ENCODE measurements at regions not wholly inside any gene's neighbourhood (a gene's known extent, or its start where the extent isn't known, plus 50 kb on each side); places are given as distances from the start of the nearest gene placed in this dataset.

DNA sequence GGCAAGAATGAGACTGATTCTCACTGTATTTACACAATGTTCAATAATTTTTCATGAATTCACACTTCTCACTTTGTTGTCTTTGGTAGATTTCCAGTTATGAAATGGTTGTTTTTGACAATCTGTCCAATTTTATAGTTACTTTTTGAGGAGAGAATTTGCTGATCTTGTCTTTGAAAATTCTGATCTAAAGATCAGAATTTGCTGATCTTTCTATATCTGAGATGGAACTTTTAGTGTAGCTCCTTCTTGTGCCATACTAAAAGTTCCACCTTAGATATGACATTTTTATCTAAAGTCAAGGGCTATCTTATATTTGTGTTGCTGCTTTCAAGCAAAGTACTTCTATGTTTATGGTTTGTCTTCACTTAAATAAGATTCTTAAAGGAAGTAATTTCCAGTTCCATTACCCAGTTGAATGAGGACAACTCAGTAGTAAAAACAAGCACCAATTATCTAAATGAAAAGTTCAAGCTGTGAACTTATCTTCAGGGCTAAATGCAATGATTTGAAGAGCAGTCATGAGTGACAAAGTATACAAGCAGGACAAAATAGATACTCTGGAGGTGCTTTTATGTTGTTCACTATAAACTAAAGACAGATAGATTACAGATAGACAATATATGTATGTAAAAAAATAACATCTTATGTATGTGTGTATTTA, 76.4 kb upstream of the FOXG1 start:
- TF ChIP-seq, protein P1, sequence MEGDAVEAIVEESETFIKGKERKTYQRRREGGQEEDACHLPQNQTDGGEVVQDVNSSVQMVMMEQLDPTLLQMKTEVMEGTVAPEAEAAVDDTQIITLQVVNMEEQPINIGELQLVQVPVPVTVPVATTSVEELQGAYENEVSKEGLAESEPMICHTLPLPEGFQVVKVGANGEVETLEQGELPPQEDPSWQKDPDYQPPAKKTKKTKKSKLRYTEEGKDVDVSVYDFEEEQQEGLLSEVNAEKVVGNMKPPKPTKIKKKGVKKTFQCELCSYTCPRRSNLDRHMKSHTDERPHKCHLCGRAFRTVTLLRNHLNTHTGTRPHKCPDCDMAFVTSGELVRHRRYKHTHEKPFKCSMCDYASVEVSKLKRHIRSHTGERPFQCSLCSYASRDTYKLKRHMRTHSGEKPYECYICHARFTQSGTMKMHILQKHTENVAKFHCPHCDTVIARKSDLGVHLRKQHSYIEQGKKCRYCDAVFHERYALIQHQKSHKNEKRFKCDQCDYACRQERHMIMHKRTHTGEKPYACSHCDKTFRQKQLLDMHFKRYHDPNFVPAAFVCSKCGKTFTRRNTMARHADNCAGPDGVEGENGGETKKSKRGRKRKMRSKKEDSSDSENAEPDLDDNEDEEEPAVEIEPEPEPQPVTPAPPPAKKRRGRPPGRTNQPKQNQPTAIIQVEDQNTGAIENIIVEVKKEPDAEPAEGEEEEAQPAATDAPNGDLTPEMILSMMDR (IDR thresholded peaks at IDR 0.05; ENCODE audit: insufficient read depth, low read length, poor library complexity, severe bottlenecking), result no peak
- no peak for TF ChIP-seq EZH2phosphoT487 (conservative IDR thresholded peaks at IDR 0.05; ENCODE audit: low read length)

All from SU-DHL-6 (cell line).